DND-41 (cell line): ENCODE measurements at regions not wholly inside any gene's neighbourhood (a gene's known extent, or its start where the extent isn't known, plus 50 kb on each side); places are given as distances from the start of the nearest gene placed in this dataset.

Experiments
- EZH2 ChIP-seq: IDR thresholded peaks from 3 replicates; pipeline ENCODE4 v1.6.1; 2012; ENCODE audit warnings: borderline replicate concordance, low read depth, mild to moderate bottlenecking, moderate library complexity, low read length, inconsistent platforms; ENCODE audit not compliant: severe bottlenecking
- TF ChIP-seq, protein P1 (sequence below): IDR thresholded peaks from 2 replicates; pipeline ENCODE4 v1.5.1; 2012; ENCODE audit warnings: borderline replicate concordance, low read length, moderate library complexity, mild to moderate bottlenecking; ENCODE audit not compliant: poor library complexity, severe bottlenecking; ENCODE audit errors: extremely low read depth

- TF ChIP-seq, protein P1, sequence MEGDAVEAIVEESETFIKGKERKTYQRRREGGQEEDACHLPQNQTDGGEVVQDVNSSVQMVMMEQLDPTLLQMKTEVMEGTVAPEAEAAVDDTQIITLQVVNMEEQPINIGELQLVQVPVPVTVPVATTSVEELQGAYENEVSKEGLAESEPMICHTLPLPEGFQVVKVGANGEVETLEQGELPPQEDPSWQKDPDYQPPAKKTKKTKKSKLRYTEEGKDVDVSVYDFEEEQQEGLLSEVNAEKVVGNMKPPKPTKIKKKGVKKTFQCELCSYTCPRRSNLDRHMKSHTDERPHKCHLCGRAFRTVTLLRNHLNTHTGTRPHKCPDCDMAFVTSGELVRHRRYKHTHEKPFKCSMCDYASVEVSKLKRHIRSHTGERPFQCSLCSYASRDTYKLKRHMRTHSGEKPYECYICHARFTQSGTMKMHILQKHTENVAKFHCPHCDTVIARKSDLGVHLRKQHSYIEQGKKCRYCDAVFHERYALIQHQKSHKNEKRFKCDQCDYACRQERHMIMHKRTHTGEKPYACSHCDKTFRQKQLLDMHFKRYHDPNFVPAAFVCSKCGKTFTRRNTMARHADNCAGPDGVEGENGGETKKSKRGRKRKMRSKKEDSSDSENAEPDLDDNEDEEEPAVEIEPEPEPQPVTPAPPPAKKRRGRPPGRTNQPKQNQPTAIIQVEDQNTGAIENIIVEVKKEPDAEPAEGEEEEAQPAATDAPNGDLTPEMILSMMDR: no peak
- TF ChIP-seq EZH2: no peak
Measured at GRCh38 chr12:67877727-67878126, 111.5 kb upstream of the IFNG-AS1 start.
